A673 (cell line): ENCODE measurements at regions not wholly inside any gene's neighbourhood (a gene's known extent, or its start where the extent isn't known, plus 50 kb on each side); places are given as distances from the start of the nearest gene placed in this dataset.
A peak's percentile ranks its signal among the peaks of the same experiment; 100 is the strongest.

Source experiments
- BruUV-seq: library from RNA; stranded (reverse); fragments of 400-500 nt; replicated peaks from 2 replicates; lab custom pipeline; 2021; lab: Mats Ljungman, UMichigan
- CTCF ChIA-PET: fragments of 300-600 bp; sonication (Branson Sonifier 250); formaldehyde crosslinking; loops from one replicate; lab custom pipeline; 2022; ENCODE audit warnings: antibody characterized with exemption; lab: Charles Lee
- POLR2A ChIA-PET: fragments of 300-600 bp; sonication (Branson Sonifier 250); formaldehyde crosslinking; loops from one replicate; lab custom pipeline; 2022; ENCODE audit warnings: antibody characterized with exemption; ENCODE audit not compliant: low non-redundant PET; lab: Charles Lee
- DNase-seq: peaks from one replicate; pipeline ENCODE4 v3.0.0-alpha.2; 2015; ENCODE audit warnings: low spot score
- H3K27ac ChIP-seq: fragments of 200-600 bp; sonication (generic); 2 replicates; pipeline ENCODE4 v1.5.1; 2016; ENCODE audit warnings: mixed run types, low read depth, mild to moderate bottlenecking, mixed read lengths, antibody characterized with exemption, low read length; ENCODE audit not compliant: poor library complexity, severe bottlenecking
- H3K27me3 ChIP-seq: fragments of 200-600 bp; sonication (generic); replicated peaks from 2 replicates; pipeline ENCODE4 v1.6.1; 2017; ENCODE audit warnings: mixed run types, low read depth, mild to moderate bottlenecking, mixed read lengths, antibody characterized with exemption, low read length; ENCODE audit not compliant: insufficient read depth, poor library complexity
- H3K36me3 ChIP-seq: fragments of 200-600 bp; sonication (generic); 2 replicates; pipeline ENCODE4 v1.6.1; 2016; ENCODE audit warnings: mixed run types, mild to moderate bottlenecking, mixed read lengths, antibody characterized with exemption, low read length; ENCODE audit not compliant: insufficient read depth, poor library complexity, severe bottlenecking
- H3K4me1 ChIP-seq: fragments of 200-600 bp; sonication (generic); 2 replicates; pipeline ENCODE4 v1.6.1; 2017; ENCODE audit warnings: mixed run types, mild to moderate bottlenecking, mixed read lengths, antibody characterized with exemption, low read length; ENCODE audit not compliant: insufficient read depth, poor library complexity, severe bottlenecking
- H3K4me3 ChIP-seq: fragments of 200-600 bp; sonication (generic); 2 replicates; pipeline ENCODE4 v1.5.1; 2016; ENCODE audit warnings: low read depth, mixed run types, mild to moderate bottlenecking, mixed read lengths, low read length; ENCODE audit not compliant: poor library complexity, severe bottlenecking
- H3K9me3 ChIP-seq: fragments of 200-600 bp; sonication (generic); 2 replicates; pipeline ENCODE4 v1.6.1; 2016; ENCODE audit warnings: mixed run types, low read depth, mild to moderate bottlenecking, mixed read lengths, antibody characterized with exemption, low read length; ENCODE audit not compliant: poor library complexity, severe bottlenecking
- CTCF ChIP-seq: fragments of 300-800, 200-600 bp; sonication (generic); conservative IDR thresholded peaks from 2 replicates; pipeline ENCODE4 v1.5.1; 2017; ENCODE audit warnings: low read depth, mild to moderate bottlenecking, antibody characterized with exemption, low read length, moderate library complexity, mixed read lengths
- EZH2 ChIP-seq: fragments of 200-600 bp; sonication (generic); IDR thresholded peaks from 2 replicates; pipeline ENCODE4 v1.6.1; 2017; ENCODE audit warnings: borderline replicate concordance, low read depth, mild to moderate bottlenecking, mixed read lengths, antibody characterized with exemption, low read length; ENCODE audit not compliant: poor library complexity, severe bottlenecking
- intact Hi-C: fragments of 100-400 bp; cut with micrococcal nuclease; formaldehyde crosslinking; loops from one replicate; pipeline ENCODE4 v1.10.0; 2022; ENCODE audit not compliant: unreplicated experiment

DNA sequence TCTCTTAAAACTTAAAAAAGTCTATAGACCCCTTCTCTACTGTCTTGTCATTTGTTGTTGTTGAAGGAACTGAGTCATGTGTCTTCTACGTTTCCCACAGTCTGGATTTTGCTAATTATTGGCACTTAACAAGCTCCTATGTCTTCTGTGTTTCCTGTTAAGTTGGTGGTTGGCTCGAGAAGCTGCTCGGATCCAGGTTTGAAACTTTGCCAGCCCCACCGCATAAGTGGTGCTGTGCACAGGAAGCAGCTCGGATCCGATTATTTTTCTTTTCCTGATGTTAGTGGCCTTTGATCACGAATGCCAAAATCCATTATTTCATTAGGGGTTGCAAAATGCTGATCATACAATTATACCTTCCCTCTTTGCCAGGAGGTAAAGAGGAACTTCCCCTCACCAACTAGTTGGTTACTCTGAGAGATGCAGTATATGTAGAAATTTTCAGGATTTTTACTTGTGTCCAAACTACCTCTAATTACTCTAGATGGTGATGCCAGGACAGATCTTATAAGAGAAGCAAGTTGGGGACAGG lies 186.5 kb downstream of the NSG2 start:
- no peaks in the 10 kb centered on the region for H3K27me3 ChIP-seq
- POLR2A ChIA-PET, result no interaction called here
- no peak overlapping the region for H3K4me3 ChIP-seq
- no TSS peak for BruUV-seq
- H3K4me1 ChIP-seq, result no peaks in the 10 kb centered on the region
- intact Hi-C loops, result no loop called here
- peak; percentile 46 for DNase-seq
- H3K27ac ChIP-seq, result no peak overlapping the region
- H3K9me3 ChIP-seq, result no peaks in the 10 kb centered on the region
- CTCF ChIA-PET, result no interaction called here
- no peaks in the 10 kb centered on the region for H3K36me3 ChIP-seq
- TF ChIP-seq CTCF, result no peak
- TF ChIP-seq EZH2, result no peak

DNA sequence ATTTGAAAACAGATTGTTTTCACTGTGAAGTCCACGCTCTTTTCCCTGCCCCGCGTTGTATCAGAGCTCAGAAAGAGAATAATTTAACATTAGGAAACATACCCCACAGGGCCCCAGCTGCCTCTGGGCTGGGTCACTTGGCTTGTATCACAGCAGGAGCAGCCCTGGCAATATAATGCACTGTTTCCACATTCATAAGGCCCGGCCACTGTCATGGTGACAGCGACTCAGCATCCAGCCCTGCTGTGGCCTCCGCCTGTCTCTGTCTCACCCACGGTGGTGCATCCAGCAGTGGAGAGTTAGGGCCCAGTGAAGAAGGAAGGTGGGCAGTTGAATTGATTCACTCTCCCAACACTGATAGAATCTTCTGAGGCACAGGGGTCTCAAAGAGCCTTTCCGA lies 188.9 kb downstream of the NSG2 start:
- Histone ChIP-seq H3K27me3 (no peaks in the 10 kb centered on the region), H3K27ac (no peak overlapping the region), H3K4me1 (no peaks in the 10 kb centered on the region), H3K36me3 (no peaks in the 10 kb centered on the region), H3K9me3 (no peaks in the 10 kb centered on the region), H3K4me3 (no peak overlapping the region)
- ChIA-PET CTCF (no interaction called here), POLR2A (no interaction called here)
- intact Hi-C loops, result no loop called here
- TF ChIP-seq EZH2, result no peak
- no peak for TF ChIP-seq CTCF
- no TSS peak for BruUV-seq
- DNase-seq, result no peak

- POLR2A ChIA-PET, result no interaction called here
- intact Hi-C loops, result no loop called here
- H3K9me3 ChIP-seq, result no peaks in the 10 kb centered on the region
- H3K27ac ChIP-seq, result no peak overlapping the region
- no peaks in the 10 kb centered on the region for H3K27me3 ChIP-seq
- CTCF ChIA-PET, result no interaction called here
- TF ChIP-seq CTCF (no peak), EZH2 (no peak)
- BruUV-seq, result no TSS peak
- H3K4me3 ChIP-seq, result no peak overlapping the region
- H3K4me1 ChIP-seq, result no peaks in the 10 kb centered on the region
- H3K36me3 ChIP-seq, result no peaks in the 10 kb centered on the region
- DNase-seq, result no peak
Observed at GRCh38 chr5:174235221-174236011, 189.9 kb downstream of the NSG2 start.
